ENCODE measurements at regions not wholly inside any gene's neighbourhood (a gene's known extent, or its start where the extent isn't known, plus 50 kb on each side); places are given as distances from the start of the nearest gene placed in this dataset.

GRCh38 chr2:128554151-128554769 is 235.6 kb upstream of the HS6ST1 start:
- DNase-seq (ENCODE audit: low spot score): peak; percentile 41

DNA sequence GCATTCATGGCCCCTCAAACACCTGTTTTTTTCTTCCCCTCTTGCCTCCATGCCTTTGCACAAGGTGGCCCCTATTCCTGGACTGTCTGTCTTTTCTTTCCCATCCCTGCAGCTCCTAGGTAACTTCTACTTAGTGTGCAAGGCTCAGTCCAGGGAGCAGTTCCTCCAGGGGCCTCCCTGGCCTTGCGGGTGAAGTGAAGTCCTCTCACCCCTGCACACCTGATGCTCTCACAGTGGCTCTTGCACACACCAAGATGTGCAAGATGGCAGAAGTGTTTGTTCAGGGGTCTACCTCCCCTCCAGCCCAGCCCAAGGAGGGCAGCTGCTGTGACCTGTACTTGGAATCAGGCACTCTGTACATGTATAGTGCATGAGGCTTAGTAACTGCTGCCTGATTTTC is 236.8 kb upstream of the HS6ST1 start:
- peak; percentile 34 for DNase-seq (ENCODE audit: low spot score)

GRCh38 chr2:128556089-128556488 is 237.4 kb upstream of the HS6ST1 start:
- DNase-seq (ENCODE audit: low spot score): peak; percentile 27

- DNase-seq (ENCODE audit: low spot score): peak; percentile 26
These were observed 238.0 kb upstream of the HS6ST1 start for GRCh38 chr2:128556633-128557032.

DNA sequence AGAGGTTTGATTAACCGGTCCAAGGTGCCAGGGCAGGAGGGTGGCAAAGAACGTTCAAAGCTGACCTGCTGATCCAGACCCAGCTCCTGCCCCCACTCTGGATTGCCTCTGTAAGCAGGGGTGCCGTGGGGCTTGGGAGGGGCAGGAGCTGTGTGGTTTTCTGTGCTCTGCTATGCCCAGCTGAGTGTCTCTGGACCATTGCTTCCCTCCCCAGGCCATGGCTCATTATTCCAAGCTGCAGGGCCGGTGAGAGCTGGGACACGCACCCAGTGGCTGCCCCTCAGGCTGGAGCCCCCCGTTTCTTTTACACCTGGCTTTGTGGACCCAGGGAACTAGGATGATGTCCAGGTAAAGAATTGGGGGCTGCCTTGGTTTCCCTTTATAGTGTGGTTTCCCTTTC is 238.4 kb upstream of the HS6ST1 start:
- peak; percentile 15 for DNase-seq (ENCODE audit: low spot score)

DNA sequence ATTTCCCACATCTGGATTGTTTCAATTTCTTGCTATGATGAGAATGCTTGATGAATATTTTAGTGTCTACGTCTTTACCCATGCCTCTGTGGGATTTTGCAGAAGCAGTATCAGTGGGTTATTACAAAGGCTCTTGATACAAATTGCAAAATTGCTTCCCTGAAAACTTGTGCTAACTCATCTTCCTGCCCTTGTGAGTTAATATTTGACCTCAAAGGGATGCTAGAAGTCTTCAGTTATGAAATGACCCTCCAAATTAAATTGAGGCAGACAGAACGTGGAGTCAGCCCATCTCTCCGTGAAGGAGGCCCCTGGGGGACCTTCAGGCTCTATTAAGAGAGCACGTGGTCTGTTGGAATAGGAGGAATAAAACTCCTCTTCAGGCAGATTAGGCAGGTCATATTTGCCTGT is 239.2 kb upstream of the HS6ST1 start:
- DNase-seq (ENCODE audit: low spot score): no peak

DNA sequence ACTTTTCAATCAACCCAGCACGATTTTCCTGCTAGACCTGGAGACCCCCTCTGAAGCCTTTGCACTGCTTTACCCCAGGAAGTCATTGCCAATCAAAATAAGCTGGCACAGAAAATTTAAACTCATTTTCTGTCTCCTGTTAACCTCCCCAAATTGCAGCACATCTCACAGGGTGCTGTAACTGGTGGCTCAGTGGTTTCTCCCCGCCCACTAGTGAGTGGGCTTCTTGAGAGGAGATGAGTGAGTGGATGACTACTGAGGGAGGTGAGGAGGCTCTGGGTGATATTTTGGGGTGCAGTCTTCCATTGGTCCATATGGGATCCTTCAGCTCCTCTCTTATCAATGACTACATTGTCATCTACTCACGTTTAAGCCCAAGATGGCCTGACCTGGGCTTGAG is 239.8 kb upstream of the HS6ST1 start:
- DNase-seq (ENCODE audit: low spot score): peak; percentile 3

GRCh38 chr2:128558895-128559532 is 240.3 kb upstream of the HS6ST1 start:
- no peak for DNase-seq (ENCODE audit: low spot score)

GRCh38 chr2:128559533-128560515 is 241.2 kb upstream of the HS6ST1 start:
- no peak for DNase-seq (ENCODE audit: low spot score)

DNA sequence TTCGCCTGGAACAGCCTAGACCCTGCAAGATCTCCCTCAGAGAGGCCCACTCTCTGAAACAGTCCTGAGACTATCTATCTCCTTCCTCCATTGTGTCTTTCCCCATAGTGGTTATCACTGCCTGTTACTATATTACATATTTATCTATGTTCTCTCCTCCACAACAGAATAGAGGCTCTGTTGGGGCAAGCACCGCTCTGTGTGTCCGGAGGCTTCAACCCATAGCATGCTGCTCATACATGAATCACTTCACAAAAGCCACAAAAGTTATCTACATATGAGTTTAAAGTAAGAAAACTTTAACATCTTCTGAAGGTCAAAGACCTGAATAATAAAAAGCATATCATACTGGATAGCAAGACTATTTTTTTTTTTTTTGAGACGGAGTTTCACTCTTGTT is 242.1 kb upstream of the HS6ST1 start:
- no peak for DNase-seq (ENCODE audit: low spot score)

DNA sequence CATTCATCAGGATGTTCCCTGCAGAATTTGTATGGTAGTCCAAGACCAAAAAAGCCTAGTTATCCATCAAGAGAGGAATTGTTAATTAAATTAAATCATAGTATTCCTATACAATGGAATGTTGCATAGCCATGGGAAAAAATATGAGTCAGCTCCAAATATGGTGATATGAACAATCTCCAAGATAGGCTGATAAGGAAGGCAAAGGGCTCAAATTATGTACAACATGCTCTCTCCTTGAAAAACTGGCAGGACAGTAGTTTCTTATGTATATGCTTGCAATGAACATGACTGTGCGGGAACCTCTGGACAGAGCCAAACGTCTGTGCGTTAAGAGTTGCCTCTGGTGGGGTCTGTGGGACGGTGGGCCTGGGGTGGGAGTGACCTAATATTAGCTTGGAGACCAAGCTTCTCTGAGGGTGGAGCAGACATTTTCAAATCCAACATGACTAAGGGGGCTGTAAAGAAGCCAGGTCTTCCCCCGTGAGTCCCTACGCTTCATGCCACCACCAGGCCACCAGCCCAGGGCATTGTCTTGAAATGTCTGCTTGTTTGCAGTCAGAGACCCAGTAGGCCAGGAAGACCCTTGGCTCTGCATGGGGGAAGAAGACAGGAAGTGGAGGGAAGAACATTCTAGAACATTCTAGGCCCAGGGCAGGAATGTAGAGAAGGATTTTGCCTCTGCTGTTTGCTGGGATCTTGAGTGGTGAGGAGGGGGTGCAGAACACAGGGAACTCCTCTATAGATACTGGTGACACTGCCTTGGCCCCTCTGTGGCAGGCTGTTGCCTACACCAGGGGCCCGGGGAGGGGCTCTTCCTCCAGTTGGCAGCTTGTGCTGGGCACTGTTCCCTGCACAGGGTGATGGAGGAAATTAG is 244.0 kb upstream of the HS6ST1 start:
- peak; percentile 25 for DNase-seq (ENCODE audit: low spot score)

- DNase-seq (ENCODE audit: low spot score): peak; percentile 39
These were observed 244.7 kb upstream of the HS6ST1 start for GRCh38 chr2:128563348-128563687.

DNA sequence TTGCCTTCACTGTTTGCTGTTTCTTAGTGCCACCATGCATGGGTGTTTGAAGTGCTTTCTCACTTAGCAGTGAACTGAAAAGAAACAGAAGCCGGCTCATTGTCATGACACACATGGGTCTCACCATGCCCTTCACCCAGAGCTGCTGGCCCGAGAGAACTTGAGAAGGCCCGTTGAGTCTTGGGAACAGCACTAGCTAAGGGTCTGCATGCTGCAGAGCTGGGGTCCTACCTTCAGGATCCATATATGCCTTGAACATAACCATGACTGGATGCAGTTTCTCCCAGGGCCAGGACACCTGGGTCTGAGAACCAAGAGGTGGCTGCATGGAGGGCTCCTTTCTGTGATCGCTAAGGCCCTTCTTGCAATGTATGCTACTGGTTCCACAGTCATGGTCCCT is 245.5 kb upstream of the HS6ST1 start:
- DNase-seq (ENCODE audit: low spot score): peak; percentile 10

DNA sequence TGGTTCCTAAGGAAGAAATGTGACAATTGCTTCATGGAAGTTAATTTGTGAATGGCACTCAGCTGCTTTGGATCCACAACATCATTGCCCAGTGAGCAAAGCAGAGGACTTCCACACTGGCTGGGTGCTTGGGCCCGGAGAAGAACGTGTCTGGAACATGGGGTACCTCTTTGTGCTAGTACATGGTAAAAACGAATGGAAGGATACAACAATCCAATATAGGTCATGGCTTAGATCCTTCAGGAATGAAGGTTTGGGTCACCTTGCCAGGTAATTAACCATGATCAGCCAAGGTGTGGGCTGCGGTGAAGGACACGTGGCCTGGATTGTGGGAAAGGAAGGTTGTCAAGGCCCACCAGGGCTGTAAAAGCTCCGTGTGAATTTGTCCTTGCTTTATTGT is 245.9 kb upstream of the HS6ST1 start:
- no peak for DNase-seq (ENCODE audit: low spot score)

- peak; percentile 5 for DNase-seq (ENCODE audit: low spot score)
These were observed 246.8 kb upstream of the HS6ST1 start for GRCh38 chr2:128565441-128565840.

- DNase-seq (ENCODE audit: low spot score): no peak
These were observed 248.0 kb upstream of the HS6ST1 start for GRCh38 chr2:128566671-128567070.

- DNase-seq (ENCODE audit: low spot score): peak; percentile 26
These were observed 249.4 kb upstream of the HS6ST1 start for GRCh38 chr2:128568106-128568505.

DNA sequence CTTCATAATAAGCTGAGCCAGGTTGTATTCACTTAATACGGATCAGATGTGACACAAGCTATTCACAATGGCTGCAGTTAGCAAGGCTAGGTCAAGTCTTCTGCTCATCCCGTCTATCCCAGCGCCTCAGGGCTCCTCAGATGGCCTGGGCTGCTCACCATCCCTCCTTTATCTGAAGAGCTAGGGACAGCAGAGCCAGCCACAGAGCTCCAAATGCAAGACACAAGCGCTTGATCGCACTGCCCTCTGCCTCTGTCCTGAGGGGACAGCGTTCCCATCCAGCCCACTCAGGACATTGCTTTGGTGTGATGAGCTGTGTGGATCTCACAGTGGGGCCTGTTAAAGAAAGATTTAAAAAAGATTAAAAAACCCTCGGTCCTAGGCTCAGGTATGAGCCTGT is 254.4 kb upstream of the HS6ST1 start:
- DNase-seq (ENCODE audit: low spot score): no peak

- DNase-seq (ENCODE audit: low spot score): no peak
These were observed 254.9 kb upstream of the HS6ST1 start for GRCh38 chr2:128573531-128573930.

- DNase-seq (ENCODE audit: low spot score): no peak
These were observed 258.7 kb upstream of the HS6ST1 start for GRCh38 chr2:128577141-128577930.

Data from ecto neural progenitor cell (in vitro differentiated cells).